Stimulated activated CD4-positive, alpha-beta T cell treated with anti-CD3 and anti-CD28 coated beads, TNF-alpha, amount 100 ng/mL, for 24 hours (primary cell): ENCODE measurements at regions not wholly inside any gene's neighbourhood (a gene's known extent, or its start where the extent isn't known, plus 50 kb on each side); places are given as distances from the start of the nearest gene placed in this dataset.
"Not testable (repeated sequence)": the region's sequence is repeated elsewhere in the genome, so short reads cannot be mapped to it uniquely, and the experiment has no call there.

Experiments used
- DNase-seq, 3 experiments: peaks; one replicate each; pipeline ENCODE4 v3.0.0-alpha.2; 2020; ENCODE audit warnings: low read depth in 3 of 3

DNA sequence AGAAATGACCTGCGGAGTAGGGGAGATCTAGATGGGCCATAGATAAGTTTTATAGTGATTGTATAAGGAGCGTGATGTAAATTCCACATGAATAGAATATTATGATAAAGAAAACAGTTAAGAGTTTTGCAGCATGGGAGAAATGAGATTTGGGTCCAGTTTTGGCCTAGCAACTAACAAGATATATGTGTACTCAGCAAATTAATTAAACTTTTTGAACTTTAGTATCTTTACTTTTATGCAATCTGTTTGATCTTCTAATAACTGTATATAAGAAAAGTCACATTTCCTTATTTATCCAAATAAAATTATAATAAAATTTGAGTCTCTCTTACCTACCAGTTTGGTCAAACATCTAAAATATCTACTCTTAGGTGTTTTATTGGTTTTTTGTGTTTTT, 1011.8 kb upstream of the NCAM2 start:
- no peak for DNase-seq

DNA sequence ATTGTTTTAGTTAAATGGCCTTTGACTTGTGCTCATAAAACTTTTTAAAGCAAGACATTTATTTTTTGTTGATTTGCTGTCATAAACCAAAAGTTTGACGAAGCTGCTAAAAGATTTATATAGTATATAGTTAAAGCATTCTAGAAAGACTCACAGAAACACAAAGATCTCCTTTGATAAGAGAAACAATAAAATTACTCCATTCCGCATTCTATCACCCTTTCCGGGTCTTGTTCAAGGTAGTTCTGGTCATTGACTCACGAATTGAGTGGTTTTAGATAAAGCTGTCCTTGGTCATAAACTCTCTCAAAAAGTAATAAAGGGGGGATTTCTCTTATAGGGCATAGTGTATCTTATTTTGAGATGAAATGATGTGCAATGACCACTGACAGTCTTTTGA, 1010.5 kb upstream of the NCAM2 start:
- DNase-seq = no peak

DNA sequence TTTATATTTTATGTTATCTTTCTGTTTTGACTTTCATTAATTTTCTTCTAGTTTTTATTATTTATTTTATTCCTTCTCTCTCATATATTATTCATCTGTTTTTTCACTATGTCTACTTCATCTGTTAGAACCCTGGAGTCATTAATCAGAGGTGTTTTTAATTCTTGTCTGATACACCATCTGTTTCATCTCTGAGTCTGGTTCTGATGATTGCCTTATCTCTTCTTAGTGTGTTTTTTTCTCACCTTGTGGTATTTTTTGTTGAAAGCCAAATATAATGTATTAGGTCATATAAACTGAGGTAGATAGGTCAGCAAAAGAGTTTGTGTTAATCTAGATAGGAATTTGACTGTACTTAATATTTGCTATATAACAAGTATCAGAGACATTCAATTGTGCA, 1005.7 kb upstream of the NCAM2 start:
- no peak for DNase-seq

- DNase-seq = no peak
Observed at GRCh38 chr21:19993268-19993667, 1004.9 kb upstream of the NCAM2 start.

DNA sequence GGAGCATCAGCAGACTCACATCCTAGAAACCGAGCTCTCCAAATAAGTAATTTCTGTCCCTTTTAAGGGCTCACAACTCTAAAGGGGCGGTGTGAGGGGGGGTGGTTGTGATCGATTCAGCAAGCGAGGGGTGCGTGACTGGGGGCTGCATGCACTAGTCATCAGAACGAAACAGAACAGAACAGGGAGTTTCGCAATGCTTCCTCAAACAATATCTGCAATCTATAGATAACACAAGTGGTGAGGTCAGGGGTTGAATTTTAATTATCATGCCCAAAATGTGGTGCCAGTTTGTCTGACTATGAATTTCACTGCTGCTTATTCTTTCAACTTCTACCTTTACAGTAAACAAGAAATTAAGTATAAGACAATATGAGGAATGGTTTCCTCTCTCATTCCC, 1003.0 kb upstream of the NCAM2 start:
- DNase-seq = no peak

DNA sequence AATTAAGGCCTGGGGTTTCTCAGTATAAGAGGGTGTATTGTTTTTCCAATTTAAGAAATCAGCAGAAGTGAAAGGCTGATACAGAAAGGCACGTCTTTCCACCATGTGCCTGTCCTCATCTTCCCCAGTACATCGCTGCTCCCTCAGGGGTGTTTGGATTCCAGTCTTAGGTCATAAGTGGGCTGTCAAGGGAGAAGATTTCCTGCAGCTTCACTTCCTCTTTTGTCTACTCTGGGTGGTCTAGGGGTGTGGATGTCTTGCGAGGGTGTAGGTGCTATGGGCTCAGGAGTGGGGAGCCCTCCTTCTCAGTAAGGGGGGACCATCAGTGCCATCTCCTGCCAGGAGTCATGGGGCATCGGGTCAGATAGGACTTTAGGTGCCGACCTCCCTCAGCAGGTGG, 999.8 kb upstream of the NCAM2 start:
- no peak for DNase-seq

DNA sequence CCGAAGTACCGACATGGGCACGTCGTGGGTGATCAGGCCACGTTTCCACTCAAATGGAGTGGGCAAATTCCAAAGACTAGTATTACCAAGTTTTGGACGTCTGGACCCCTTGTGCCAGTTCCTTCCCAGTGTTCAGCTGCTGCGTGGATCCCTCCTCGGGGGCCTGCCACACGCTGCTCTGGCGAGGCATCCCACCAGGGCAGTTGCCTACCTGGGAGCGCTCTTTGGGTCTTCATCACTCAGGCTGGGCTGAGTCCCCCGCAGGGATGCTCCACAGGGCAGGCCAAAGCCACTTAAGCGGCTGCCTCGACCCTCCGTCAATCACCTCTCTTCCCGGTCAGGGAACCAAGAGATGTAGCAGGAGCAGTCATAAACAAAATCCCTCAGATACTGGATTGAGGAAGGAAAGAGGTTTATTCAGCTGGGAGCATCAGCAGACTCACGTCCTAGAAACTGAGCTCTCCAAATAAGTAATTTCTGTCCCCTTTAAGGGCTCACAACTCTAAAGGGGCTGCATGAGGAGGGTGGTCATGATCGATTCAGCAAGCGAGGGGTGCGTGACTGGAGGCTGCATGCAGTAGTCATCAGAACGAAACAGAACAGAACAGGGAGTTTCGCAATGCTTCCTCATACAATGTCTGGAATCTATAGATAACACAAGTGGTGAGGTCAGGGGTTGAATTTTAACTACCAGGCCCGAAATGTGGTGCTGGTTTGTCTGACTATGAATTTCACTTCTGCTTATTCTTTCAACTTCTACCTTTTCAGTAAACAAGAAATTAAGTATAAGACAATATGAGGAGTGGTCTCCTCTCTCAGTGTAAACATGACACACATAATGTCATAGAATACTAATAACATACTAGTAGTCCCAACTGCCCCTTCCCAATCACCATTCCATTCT, 998.6 kb upstream of the NCAM2 start:
- no peak for DNase-seq

DNA sequence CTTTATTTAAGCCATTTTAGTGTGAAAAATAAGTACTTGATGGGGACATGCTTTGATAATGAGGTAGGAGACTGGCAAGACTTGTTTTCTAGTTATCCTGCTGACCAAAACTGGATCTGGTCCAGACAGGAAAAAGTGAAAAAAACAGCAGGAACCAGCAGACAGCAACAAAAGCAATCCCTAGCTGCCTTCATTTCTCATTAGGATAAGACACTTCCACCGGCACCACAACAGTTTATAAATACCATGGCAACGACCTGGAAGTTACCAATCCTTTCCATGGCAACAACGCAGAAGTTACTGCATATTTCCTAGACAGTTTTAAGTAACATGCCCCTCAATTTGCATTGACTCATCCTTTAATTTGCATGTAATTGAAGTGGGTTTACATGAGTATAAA, 993.8 kb upstream of the NCAM2 start:
- no peak for DNase-seq

GRCh38 chr21:20010691-20011200, 987.5 kb upstream of the NCAM2 start:
- no peak for DNase-seq

DNA sequence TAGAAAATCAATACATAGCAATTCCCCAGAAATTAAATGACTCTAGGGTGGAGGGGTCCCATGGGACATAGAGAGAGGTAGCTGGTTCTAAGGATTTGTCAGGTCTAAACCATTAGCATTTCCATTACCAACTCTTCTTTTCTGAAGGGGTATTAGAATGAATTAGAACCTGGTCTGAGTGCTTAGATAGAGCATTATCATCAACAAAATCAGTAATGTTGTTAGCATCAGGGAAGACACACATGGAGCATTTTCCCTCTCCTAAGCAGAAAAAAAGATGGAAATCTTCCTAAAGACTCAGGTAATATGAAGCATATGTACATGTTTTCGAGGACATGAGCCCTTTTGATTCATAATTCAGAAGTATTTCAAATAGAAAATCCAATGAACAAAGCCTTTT, 984.4 kb upstream of the NCAM2 start:
- DNase-seq = no peak

- DNase-seq = no peak
Observed at GRCh38 chr21:20016435-20017005, 981.7 kb upstream of the NCAM2 start.

GRCh38 chr21:20020026-20020425, 978.2 kb upstream of the NCAM2 start:
- no peak for DNase-seq

DNA sequence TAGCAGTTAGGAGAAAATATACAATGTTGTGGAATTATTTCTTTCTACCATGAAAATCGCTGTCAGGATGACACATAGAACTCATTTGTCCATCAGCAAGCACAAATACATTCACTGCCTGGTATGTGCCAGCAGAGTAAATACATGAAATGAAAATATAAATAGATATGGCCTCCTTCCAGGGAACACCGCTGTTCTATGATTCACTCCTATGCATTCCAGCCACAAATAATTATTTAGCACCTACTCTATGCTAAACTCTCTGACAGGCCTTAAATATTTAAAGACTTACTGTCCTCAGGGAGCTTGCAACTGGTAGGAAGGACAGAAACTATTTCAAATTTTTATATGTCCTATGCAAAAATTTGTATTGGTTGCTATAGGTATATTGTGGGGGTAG, 975.0 kb upstream of the NCAM2 start:
- no peak for DNase-seq

DNA sequence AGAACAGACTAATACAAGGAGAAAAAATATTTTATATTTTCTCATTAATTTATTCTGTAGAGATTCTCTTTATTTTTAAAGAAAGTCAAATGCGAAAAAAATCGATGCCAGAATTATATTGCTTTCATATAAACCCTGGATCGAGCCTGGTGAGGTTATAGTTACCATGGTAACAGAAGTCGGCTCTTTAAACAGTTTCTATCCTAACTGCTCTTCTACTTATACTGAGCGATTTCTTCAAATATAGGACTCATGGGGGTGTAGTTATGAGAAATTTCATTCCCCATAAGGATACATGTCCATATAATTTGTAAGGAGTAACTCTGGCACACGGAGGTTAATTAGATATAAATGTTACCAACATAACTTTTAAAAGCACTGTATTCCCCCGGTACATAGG, 973.5 kb upstream of the NCAM2 start:
- no peak for DNase-seq

- DNase-seq = no peak
Observed at GRCh38 chr21:20026543-20026942, 971.7 kb upstream of the NCAM2 start.

DNA sequence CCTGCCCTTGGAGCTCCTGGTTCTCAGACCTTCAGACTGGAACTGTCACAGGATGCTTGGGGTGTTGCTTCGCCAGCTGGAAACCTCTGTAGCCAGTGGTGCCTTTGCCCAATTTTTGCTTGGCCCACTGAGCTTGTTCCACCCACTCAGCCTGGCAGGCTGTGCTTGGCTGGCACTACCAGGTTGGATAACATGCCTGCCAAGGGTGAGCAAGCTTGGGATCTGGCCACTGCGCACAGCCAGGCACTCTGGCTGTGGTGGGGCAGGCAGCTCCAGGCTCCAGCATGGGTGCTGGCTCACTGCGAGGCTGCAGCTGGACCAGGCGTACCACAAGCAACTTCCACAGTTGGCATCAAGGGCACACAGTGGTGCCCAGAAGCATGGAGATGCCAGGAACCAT, 967.8 kb upstream of the NCAM2 start:
- DNase-seq = no peak

DNA sequence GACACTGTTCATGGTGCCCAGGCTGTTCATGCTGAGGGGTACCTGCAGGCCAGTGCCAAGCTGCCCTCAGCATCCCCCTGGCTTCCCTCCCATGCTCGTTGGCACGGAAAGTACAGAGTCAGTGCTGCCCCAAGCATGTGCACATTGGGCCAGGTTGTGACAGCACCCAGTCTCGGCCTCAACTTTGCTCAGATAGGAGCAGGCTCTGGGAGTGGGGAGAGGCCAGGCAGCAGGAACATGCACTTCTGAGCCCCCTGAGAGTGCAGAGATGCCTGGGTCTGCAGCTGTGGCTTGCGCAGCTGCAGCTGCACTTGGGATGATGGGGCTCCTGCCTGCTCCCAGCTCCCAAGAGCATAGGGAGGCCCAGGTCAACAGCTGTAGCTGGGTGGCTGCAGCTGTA, 966.4 kb upstream of the NCAM2 start:
- DNase-seq = no peak

GRCh38 chr21:20040768-20041167, 957.4 kb upstream of the NCAM2 start:
- no peak for DNase-seq

DNA sequence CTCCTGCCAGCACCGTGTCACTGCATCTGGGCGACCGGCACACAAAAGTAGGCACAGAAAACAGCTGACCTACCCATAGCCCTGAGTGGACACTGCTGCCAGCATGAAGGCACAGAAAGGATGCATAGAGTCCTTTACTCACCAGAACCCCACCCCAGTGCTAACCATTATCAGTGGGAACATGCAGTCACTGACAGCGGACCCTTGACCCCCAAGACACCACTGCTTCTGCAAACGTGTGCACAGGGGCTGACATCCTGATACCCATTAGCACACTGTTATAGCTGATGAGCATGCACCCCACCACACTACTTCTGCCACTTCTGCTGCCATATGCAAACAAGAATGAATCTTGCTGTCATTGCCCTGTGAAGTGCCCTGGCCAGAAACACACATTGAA, 953.0 kb upstream of the NCAM2 start:
- no peak for DNase-seq

- DNase-seq = not testable (repeated sequence)
Observed at GRCh38 chr21:20048130-20048837, 949.9 kb upstream of the NCAM2 start.

- no peak for DNase-seq
Observed at GRCh38 chr21:20083336-20083735, 914.9 kb upstream of the NCAM2 start.

DNA sequence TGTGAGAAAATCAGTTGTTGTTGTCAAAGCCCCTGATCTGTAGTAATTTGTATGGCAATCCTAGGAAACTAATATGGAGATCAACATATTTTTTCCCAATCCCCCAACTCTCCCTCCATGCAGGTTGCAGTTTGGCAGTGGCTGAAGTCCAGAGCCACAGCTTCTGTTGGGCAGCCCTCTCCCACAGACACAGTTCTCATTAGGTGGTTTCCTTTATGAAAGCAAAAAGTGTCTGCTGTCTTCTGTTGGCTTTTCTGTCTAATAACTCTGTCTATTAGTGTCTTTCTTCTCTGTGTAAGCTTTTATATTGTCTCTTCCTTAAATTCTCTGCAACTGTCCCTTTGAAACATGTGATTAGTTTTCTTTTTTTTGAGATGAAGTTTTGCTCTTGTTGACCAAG, 914.3 kb upstream of the NCAM2 start:
- no peak for DNase-seq

DNA sequence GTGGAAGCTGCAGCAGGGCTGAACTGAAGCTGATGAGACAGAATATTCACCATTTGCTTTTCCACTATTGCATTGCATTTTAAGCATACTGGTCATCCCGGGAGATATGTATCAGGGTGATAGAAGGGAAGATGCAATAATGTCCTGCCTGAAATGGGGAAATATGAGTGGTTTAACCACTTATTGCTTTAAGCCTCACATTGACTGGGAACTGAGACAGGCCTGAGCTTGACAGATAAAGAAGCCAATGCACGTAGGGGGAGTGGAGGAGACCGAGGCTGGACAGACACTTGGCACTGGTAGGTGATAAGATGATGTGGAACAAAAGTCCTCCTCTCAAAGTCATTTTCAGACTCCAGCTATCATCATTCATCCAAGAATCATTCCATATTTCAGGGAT, 911.7 kb upstream of the NCAM2 start:
- no peak for DNase-seq
